ENCODE measurements at regions not wholly inside any gene's neighbourhood (a gene's known extent, or its start where the extent isn't known, plus 50 kb on each side); places are given as distances from the start of the nearest gene placed in this dataset.

- H2BK20ac ChIP-seq (ENCODE audit: low read depth, low read length, poor library complexity, severe bottlenecking) = no peak overlapping the region
- no peak overlapping the region for H4K8ac ChIP-seq (replicated peaks; ENCODE audit: insufficient read length, low read depth, low read length)
- no peak overlapping the region for H3K27ac ChIP-seq (ENCODE audit: insufficient read length, low read depth, low read length)
- peaks cover 7% of the 10 kb centered on the region; the same call in 1 of the 2 replicates for H3K4me1 ChIP-seq (ENCODE audit: insufficient read depth, low read length)
- H2BK15ac ChIP-seq (ENCODE audit: low read depth, low read length) = no peak overlapping the region
- H2BK12ac ChIP-seq (ENCODE audit: insufficient read length, low read depth, low read length) = no peak overlapping the region
- H3K4me3 Mint-ChIP-seq = no peak overlapping the region
- no peak overlapping the region for H3K4ac ChIP-seq (ENCODE audit: low read depth, low read length)
- no peaks in the 10 kb centered on the region for H3K36me3 Mint-ChIP-seq (ENCODE audit: insufficient read depth in 1 of 3, low read depth in 3 of 3)
- H3K9ac ChIP-seq (ENCODE audit: extremely low read depth, insufficient read length, low read length) = no peak overlapping the region
- no peak overlapping the region for H2AFZ ChIP-seq (ENCODE audit: low read length)
- no peaks in the 10 kb centered on the region for H3K79me2 ChIP-seq (ENCODE audit: insufficient read depth, low read length)
- H3K4me2 ChIP-seq (ENCODE audit: insufficient read depth, insufficient read length, low read length) = no peak overlapping the region
- no peaks in the 10 kb centered on the region for H4K20me1 ChIP-seq (ENCODE audit: control insufficient read depth, insufficient read depth, insufficient read length)
- no peaks in the 10 kb centered on the region for H3K9me3 ChIP-seq (ENCODE audit: control insufficient read depth, low read depth, low read length)
- H2BK120ac ChIP-seq (ENCODE audit: low read depth, low read length, poor library complexity, severe bottlenecking) = no peak overlapping the region
- no peaks in the 10 kb centered on the region for H3K79me1 ChIP-seq (ENCODE audit: insufficient read depth, low read depth, low read length, poor library complexity, severe bottlenecking)
- no peaks in the 10 kb centered on the region for H3K23me2 ChIP-seq (ENCODE audit: insufficient read length, low read depth, low read length, poor library complexity, severe bottlenecking)
- no peak overlapping the region for H2BK5ac ChIP-seq (ENCODE audit: insufficient read length, low read length)
- H3K14ac ChIP-seq (ENCODE audit: insufficient read depth, low read length) = no peak overlapping the region
- H3T11ph ChIP-seq (ENCODE audit: low read length) = no peak overlapping the region
- no peak overlapping the region for H4K91ac ChIP-seq (ENCODE audit: insufficient read length, low read depth, low read length)
- H2AK5ac ChIP-seq (ENCODE audit: insufficient read length, low read length) = no peak overlapping the region
- no peak overlapping the region for H3K18ac ChIP-seq (ENCODE audit: insufficient read length, low read depth, low read length)
- no peaks in the 10 kb centered on the region; a peak in 1 of 5 replicates for H3K9me3 Mint-ChIP-seq
- TF ChIP-seq CTCF (conservative IDR thresholded peaks at IDR 0.05) = no peak
- H3K4me1 Mint-ChIP-seq = peaks cover 15 to 17% of the 10 kb centered on the region in 2 experiments
- WGBS (ENCODE audit: extremely low coverage, insufficient read length, low lambda C conversion rate) = no CpG with 5 or more reads among the region's 4 CpGs
- H3K23ac ChIP-seq (ENCODE audit: insufficient read length, low read depth, low read length) = no peak overlapping the region
- H3K27ac Mint-ChIP-seq = no peak overlapping the region
- no peak overlapping the region for H4K5ac ChIP-seq (ENCODE audit: insufficient read length, low read depth, low read length)
- DNase-seq = no peak
- no peaks in the 10 kb centered on the region for H3K27me3 ChIP-seq (ENCODE audit: insufficient read depth, low read length)
- no peaks in the 10 kb centered on the region for H3K27me3 Mint-ChIP-seq (ENCODE audit: low read depth)
- no peak overlapping the region for H3K56ac ChIP-seq (ENCODE audit: insufficient read length, low read depth, low read length)
Observed at GRCh38 chr9:75410405-75410804, 322.1 kb downstream of the OSTF1 start.

All from H9 (cell line).